HCT116 (cell line): ENCODE measurements at regions not wholly inside any gene's neighbourhood (a gene's known extent, or its start where the extent isn't known, plus 50 kb on each side); places are given as distances from the start of the nearest gene placed in this dataset.

Source experiments
- ATAC-seq: fragments of 200-7000 bp; cut with Tn5 transposase; 2 replicates; pipeline ENCODE4 v1.9.1; 2020; ENCODE audit warnings: mild to moderate bottlenecking, moderate library complexity
- BruUV-seq: library from RNA; stranded (reverse); fragments of 400-500 nt; replicated peaks from 2 replicates; lab custom pipeline; 2021; lab: Mats Ljungman, UMichigan
- CTCF ChIA-PET: fragments of 300-600 bp; sonication (Branson Sonifier 250); formaldehyde crosslinking; loops from one replicate; lab custom pipeline; 2021; ENCODE audit warnings: antibody characterized with exemption; lab: Charles Lee
- POLR2A ChIA-PET: fragments of 300-600, 350-600 bp; sonication (Branson Sonifier 250); formaldehyde crosslinking; loops from one replicate; lab custom pipeline; 2021; ENCODE audit warnings: antibody characterized with exemption; lab: Charles Lee
- RAD21 ChIA-PET, 2 experiments: fragments of 300-600 bp; sonication (Branson Sonifier 250); formaldehyde crosslinking; loops; one replicate each; lab custom pipeline; 2023; ENCODE audit warnings: low total read pairs in 2 of 2; ENCODE audit not compliant: uncharacterized antibody in 2 of 2, unreplicated experiment in 2 of 2, low non-redundant PET in 1 of 2; lab: Charles Lee
- DNase-seq: peaks from one replicate; pipeline ENCODE4 v3.0.0-alpha.2; 2010; ENCODE audit warnings: low read depth, low spot score
- H2AFZ ChIP-seq: fragments of 200-600 bp; shearing (Covaris generic), sonication (generic); 2 replicates; pipeline ENCODE4 v1.6.1; 2017; ENCODE audit warnings: low read depth, mixed run types, mixed read lengths, antibody characterized with exemption, low read length; ENCODE audit not compliant: poor library complexity, severe bottlenecking
- H3K27ac ChIP-seq: 2 replicates; pipeline ENCODE4 v1.5.1; 2012; ENCODE audit warnings: low read depth, low read length
- H3K27me3 ChIP-seq: fragments of 200-600 bp; sonication (generic); 2 replicates; pipeline ENCODE4 v1.6.1; 2016; ENCODE audit warnings: mixed run types, low read length, mixed read lengths; ENCODE audit not compliant: insufficient read depth
- H3K36me3 ChIP-seq, 2 experiments: fragments of 200-500 bp in 1 of 2; fragments of 200-600 bp in 1 of 2; sonication (Bioruptor generic) in 1 of 2; sonication (generic) in 1 of 2; 2 replicates each; pipeline versions ENCODE4 v1.5.1 to v1.6.1; 2014 to 2016; ENCODE audit warnings: low read length in 2 of 2, inconsistent platforms in 1 of 2, mixed read lengths in 1 of 2, mixed run types in 1 of 2; ENCODE audit not compliant: insufficient read depth in 2 of 2, control insufficient read depth in 1 of 2
- H3K4me1 ChIP-seq, 2 experiments: fragments of 200-600 bp in 1 of 2; sonication (generic) in 1 of 2; 2 replicates each; pipeline versions ENCODE4 v1.5.1 to v1.6.1; 2012 to 2017; ENCODE audit warnings: low read length in 2 of 2, inconsistent platforms in 1 of 2, mild to moderate bottlenecking in 1 of 2, mixed read lengths in 1 of 2, mixed run types in 1 of 2, moderate library complexity in 1 of 2; ENCODE audit not compliant: insufficient read depth in 2 of 2, control insufficient read depth in 1 of 2
- H3K4me2 ChIP-seq: fragments of 200-600 bp; sonication (generic); 2 replicates; pipeline ENCODE4 v1.6.1; 2017; ENCODE audit warnings: mixed run types, low read length, mixed read lengths
- H3K4me3 ChIP-seq, 2 experiments: fragments of 200-600 bp in 1 of 2; sonication (generic) in 1 of 2; replicated peaks in 1 of 2; 2 replicates each; pipeline ENCODE4 v1.5.1; 2011 to 2016; ENCODE audit warnings: low read length in 2 of 2, control low read depth in 1 of 2, low read depth in 1 of 2, mild to moderate bottlenecking in 1 of 2, mixed read lengths in 1 of 2, mixed run types in 1 of 2
- H3K79me2 ChIP-seq: fragments of 200-600 bp; sonication (generic); 2 replicates; pipeline ENCODE4 v1.6.1; 2017; ENCODE audit warnings: mild to moderate bottlenecking, mixed run types, low read length, moderate library complexity, mixed read lengths; ENCODE audit not compliant: insufficient read depth
- H3K9ac ChIP-seq: fragments of 200-600 bp; sonication (generic); 2 replicates; pipeline ENCODE4 v1.6.1; 2016; ENCODE audit warnings: low read length, mixed read lengths
- H3K9me2 ChIP-seq: fragments of 200-600 bp; sonication (generic), shearing (Covaris generic); 2 replicates; pipeline ENCODE4 v1.6.1; 2017; ENCODE audit warnings: mixed run types, mild to moderate bottlenecking, moderate library complexity; ENCODE audit not compliant: insufficient read depth
- H3K9me3 ChIP-seq, 2 experiments: fragments of 200-500 bp in 1 of 2; fragments of 200-600 bp in 1 of 2; sonication (Bioruptor generic) in 1 of 2; sonication (generic) in 1 of 2; 2 replicates each; pipeline ENCODE4 v1.6.1; 2014 to 2017; ENCODE audit warnings: low read length in 2 of 2, mixed read lengths in 2 of 2, inconsistent platforms in 1 of 2, low read depth in 1 of 2, mild to moderate bottlenecking in 1 of 2, mixed run types in 1 of 2, moderate library complexity in 1 of 2; ENCODE audit not compliant: control insufficient read depth in 1 of 2, insufficient read depth in 1 of 2
- H4K20me1 ChIP-seq: fragments of 200-600 bp; sonication (generic), shearing (Covaris generic); 2 replicates; pipeline ENCODE4 v1.6.1; 2017; ENCODE audit warnings: mixed run types, mild to moderate bottlenecking, moderate library complexity; ENCODE audit not compliant: insufficient read depth
- ATF3 ChIP-seq: IDR thresholded peaks from 2 replicates; pipeline ENCODE4 v1.6.1; 2012
- CEBPB ChIP-seq: IDR thresholded peaks from 2 replicates; pipeline ENCODE4 v1.6.1; 2012; ENCODE audit warnings: low read depth
- EZH2phosphoT487 ChIP-seq: fragments of 200-600 bp; IDR thresholded peaks from 2 replicates; pipeline ENCODE4 v1.6.1; 2018; ENCODE audit warnings: antibody characterized with exemption, borderline replicate concordance
- FOSL1 ChIP-seq: IDR thresholded peaks from 2 replicates; pipeline ENCODE4 v1.6.1; 2012; ENCODE audit warnings: low read depth
- JUND ChIP-seq: IDR thresholded peaks from 2 replicates; pipeline ENCODE4 v1.6.1; 2012
- RAD21 ChIP-seq: IDR thresholded peaks from 2 replicates; pipeline ENCODE4 v1.6.1; 2012; ENCODE audit warnings: low read depth, mild to moderate bottlenecking
- REST ChIP-seq: IDR thresholded peaks from 2 replicates; pipeline ENCODE4 v1.6.1; 2012; ENCODE audit warnings: low read depth
- SIN3A ChIP-seq: IDR thresholded peaks from 2 replicates; pipeline ENCODE4 v1.6.1; 2012; ENCODE audit warnings: low read depth
- SP1 ChIP-seq: IDR thresholded peaks from 2 replicates; pipeline ENCODE4 v1.6.1; 2012; ENCODE audit warnings: low read depth
- SRF ChIP-seq: IDR thresholded peaks from 2 replicates; pipeline ENCODE4 v1.6.1; 2012; ENCODE audit warnings: low read depth
- TCF7L2 ChIP-seq: IDR thresholded peaks from 2 replicates; pipeline ENCODE4 v1.7.0; 2011; ENCODE audit warnings: borderline replicate concordance, inconsistent platforms; ENCODE audit not compliant: insufficient read depth, insufficient read length; ENCODE audit errors: extremely low read depth
- YY1 ChIP-seq: IDR thresholded peaks from 2 replicates; pipeline ENCODE4 v1.6.1; 2011; ENCODE audit warnings: low read length, low read depth, moderate library complexity, mild to moderate bottlenecking; ENCODE audit not compliant: insufficient replicate concordance; ENCODE audit errors: extremely low read depth
- ZNF274 ChIP-seq: fragments of 200-500 bp; sonication (Bioruptor generic); IDR thresholded peaks from 2 replicates; pipeline ENCODE4 v1.6.1; 2014; ENCODE audit warnings: mild to moderate bottlenecking, low read depth, low read length, inconsistent platforms
- intact Hi-C: fragments of 100-400 bp; cut with micrococcal nuclease; formaldehyde crosslinking; loops from 2 replicates; pipeline ENCODE4 v1.10.0; 2022
- TF ChIP-seq, protein P1 (sequence below): IDR thresholded peaks from 2 replicates; pipeline ENCODE4 v1.6.1; 2012
- TF ChIP-seq, protein P2 (sequence below), 3 experiments: fragments of 200-600 bp in 1 of 3; sonication (generic) in 1 of 3; IDR thresholded peaks in 2 of 3; conservative IDR thresholded peaks in 1 of 3; 2 replicates each; pipeline ENCODE4 v1.5.1; 2012 to 2017; ENCODE audit warnings: low read depth in 2 of 3, low read length in 2 of 3, antibody characterized with exemption in 1 of 3, borderline replicate concordance in 1 of 3, control low read depth in 1 of 3, mild to moderate bottlenecking in 1 of 3, mixed read lengths in 1 of 3, mixed run types in 1 of 3, moderate library complexity in 1 of 3; ENCODE audit not compliant: insufficient read depth in 1 of 3

- Histone ChIP-seq H3K9ac (no peak overlapping the region), H3K4me1 (no peaks in the 10 kb centered on the region), H3K4me2 (no peak overlapping the region)
- ChIA-PET CTCF (no interaction called here), POLR2A (no interaction called here)
- intact Hi-C loops: no loop called here
- TF ChIP-seq SIN3A: no peak
- TF ChIP-seq SRF: no peak
- TF ChIP-seq YY1: no peak
- TF ChIP-seq ZNF274: no peak
- TF ChIP-seq EZH2phosphoT487: no peak
- TF ChIP-seq ATF3: no peak
- TF ChIP-seq JUND: no peak
- TF ChIP-seq CEBPB: no peak
- no peak for TF ChIP-seq SP1
- no peak for TF ChIP-seq RAD21
- TF ChIP-seq, protein P1, sequence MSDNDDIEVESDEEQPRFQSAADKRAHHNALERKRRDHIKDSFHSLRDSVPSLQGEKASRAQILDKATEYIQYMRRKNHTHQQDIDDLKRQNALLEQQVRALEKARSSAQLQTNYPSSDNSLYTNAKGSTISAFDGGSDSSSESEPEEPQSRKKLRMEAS: no peak
- TF ChIP-seq, protein P2, sequence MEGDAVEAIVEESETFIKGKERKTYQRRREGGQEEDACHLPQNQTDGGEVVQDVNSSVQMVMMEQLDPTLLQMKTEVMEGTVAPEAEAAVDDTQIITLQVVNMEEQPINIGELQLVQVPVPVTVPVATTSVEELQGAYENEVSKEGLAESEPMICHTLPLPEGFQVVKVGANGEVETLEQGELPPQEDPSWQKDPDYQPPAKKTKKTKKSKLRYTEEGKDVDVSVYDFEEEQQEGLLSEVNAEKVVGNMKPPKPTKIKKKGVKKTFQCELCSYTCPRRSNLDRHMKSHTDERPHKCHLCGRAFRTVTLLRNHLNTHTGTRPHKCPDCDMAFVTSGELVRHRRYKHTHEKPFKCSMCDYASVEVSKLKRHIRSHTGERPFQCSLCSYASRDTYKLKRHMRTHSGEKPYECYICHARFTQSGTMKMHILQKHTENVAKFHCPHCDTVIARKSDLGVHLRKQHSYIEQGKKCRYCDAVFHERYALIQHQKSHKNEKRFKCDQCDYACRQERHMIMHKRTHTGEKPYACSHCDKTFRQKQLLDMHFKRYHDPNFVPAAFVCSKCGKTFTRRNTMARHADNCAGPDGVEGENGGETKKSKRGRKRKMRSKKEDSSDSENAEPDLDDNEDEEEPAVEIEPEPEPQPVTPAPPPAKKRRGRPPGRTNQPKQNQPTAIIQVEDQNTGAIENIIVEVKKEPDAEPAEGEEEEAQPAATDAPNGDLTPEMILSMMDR (IDR thresholded peaks at IDR 0.05 in 2 of 3, conservative IDR thresholded peaks at IDR 0.05 in 1 of 3; ENCODE audit: borderline replicate concordance in 1 of 3, insufficient read depth in 1 of 3, low read depth in 2 of 3, low read length in 2 of 3): no peak
- no peak for TF ChIP-seq REST
- no peak for TF ChIP-seq TCF7L2
- no peak for TF ChIP-seq FOSL1
- TF ChIP-seq, all 23 proteins: peak for 0
- no peaks in the 10 kb centered on the region for H4K20me1 ChIP-seq
- H3K36me3 ChIP-seq: no peaks in the 10 kb centered on the region
- no peaks in the 10 kb centered on the region for H3K9me3 ChIP-seq
- no peaks in the 10 kb centered on the region for H3K9me2 ChIP-seq
- H3K4me3 ChIP-seq: no peak overlapping the region
- no peak overlapping the region for H3K27ac ChIP-seq
- DNase-seq (no peak), ATAC-seq (no peak)
- no peaks in the 10 kb centered on the region for H3K79me2 ChIP-seq
- 0 out of 2 replicates have a peak, but pooled peaks cover 6% of the 10 kb centered on the region for H3K27me3 ChIP-seq
- no TSS peak for BruUV-seq
- no peak overlapping the region for H2AFZ ChIP-seq
- RAD21 ChIA-PET: no interaction called here
Observed at GRCh38 chr7:98463837-98464557, 63.1 kb upstream of the BAIAP2L1 start.
